DMS114 treated with DMSO at 0.1 percent for 48 hours (cell line): ENCODE measurements at regions not wholly inside any gene's neighbourhood (a gene's known extent, or its start where the extent isn't known, plus 50 kb on each side); places are given as distances from the start of the nearest gene placed in this dataset.

Source experiments
- DNase-seq: peaks from one replicate; lab custom pipeline; 2025; ENCODE audit not compliant: unreplicated experiment; lab: John Stamatoyannopoulos, UW

DNA sequence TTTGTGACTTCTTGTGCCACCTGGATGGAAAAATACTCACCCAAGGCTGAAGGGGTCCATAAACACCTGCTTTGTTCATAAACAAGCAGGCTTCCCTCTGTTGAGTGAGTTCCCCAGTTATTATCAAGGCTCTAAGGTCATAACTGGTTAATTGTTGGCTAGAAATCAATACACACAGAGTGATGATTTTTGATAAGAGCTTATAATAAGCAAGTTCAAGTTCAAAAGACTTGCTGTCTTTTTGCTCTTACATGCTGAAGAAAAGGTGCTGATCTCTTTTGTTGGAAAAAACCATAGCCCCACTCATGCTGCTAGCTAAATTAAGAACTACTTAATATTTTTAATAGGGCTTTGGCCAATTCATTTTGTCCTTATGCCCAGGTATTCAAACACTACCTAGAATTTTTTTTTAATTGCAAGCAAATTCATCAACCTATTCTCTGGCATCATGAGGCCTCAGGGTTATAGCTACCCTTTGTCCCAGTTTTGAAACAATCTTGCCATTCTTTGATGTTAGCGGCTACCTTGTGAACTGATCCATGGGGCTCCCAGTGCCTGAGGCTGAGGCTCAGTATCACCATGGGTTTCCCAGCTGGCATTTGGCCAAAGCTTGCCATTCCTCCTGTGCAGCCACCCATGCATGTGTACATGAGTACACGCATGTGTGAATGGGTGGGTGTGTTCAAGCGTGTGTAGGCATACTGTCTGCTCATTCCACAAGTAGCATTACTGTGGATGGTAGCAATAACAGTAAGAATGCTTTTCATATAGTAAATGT is 127.6 kb upstream of the LPP start:
- DNase-seq, result no peak

DNA sequence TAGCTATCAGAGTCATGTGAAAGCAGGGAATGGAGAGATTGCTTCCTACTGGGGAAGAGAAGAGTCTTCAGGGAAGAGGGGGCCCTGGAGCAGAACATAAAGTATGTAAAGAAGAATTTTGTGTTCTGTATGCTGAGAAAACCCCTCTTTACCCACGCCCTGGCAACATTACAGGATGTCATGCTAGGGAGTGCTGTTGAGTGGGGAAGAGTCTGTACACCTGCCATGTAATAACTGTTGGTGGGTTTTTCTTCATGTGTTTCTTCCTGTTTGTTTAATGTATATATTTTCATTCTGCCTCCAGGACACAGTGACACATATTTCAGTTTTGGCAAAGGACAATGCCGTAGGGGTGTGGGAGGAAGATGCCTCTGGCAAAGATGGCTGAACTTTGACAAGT is 122.8 kb upstream of the LPP start:
- no peak for DNase-seq

- no peak for DNase-seq
Observed at GRCh38 chr3:188034989-188035388, 119.0 kb upstream of the LPP start.

DNA sequence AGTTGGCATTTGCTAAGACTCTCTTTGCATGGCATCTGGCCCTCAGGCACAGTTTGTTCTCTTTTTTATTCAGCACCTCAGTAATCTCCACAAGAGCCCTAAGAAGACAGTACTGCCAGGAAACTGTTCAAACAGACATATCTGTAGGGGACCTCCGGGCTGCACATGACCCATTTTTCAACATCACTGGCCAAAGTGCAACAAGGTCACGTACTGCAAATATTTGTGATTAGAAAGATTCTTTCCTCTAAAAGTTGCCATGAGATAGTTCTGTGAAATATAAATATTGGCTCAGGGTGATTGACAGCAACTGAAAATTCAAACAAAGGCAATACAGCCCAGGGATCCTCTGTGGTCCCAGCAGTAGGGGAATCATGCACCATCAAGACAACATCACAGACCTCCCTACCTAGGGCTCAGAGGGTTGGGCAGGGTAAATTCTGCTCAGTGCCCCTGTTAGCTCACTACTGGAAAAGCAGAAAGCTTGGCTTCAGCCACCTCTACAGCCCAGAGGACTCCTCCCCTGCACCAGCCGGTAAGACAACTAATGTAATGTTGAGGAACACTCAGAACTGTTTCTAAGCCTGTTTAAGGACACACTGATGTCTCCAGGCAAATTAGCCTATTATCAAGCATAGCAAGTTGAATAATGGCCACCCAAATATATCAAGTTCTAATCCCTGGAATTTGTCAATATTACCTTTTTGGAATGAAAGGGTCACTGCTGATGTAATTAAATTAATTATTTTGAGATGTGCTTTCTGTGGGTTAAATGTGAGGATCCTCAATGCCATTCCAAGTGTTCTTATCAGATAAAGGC is 117.4 kb upstream of the LPP start:
- DNase-seq, result no peak

DNA sequence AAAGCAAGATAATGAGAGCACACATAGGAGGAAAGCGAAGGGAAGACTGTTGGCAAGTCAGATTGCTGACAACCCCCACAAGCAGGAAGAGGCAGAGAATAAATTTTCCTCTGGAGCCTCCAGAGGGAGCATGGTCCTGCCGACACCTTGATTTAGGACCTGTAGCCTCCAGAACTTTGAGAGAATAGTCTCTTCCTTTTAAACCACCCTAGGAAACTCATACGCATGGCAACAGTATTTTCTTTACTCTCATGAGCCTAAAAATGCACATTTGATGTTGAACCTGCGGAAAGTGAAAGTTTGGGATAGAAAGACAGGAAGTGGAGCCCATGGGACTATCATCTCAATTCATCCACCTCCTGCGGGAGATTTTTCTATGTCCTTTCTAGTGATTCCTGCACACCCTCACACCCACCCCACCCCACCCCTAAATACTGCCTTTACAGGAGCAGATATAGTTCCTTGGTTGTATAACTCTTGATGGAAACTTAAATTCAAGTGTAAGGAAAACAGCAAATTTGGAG is 116.7 kb upstream of the LPP start:
- peak; percentile 21 for DNase-seq

- DNase-seq, result no peak
Observed at GRCh38 chr3:188037965-188038581, 115.9 kb upstream of the LPP start.

DNA sequence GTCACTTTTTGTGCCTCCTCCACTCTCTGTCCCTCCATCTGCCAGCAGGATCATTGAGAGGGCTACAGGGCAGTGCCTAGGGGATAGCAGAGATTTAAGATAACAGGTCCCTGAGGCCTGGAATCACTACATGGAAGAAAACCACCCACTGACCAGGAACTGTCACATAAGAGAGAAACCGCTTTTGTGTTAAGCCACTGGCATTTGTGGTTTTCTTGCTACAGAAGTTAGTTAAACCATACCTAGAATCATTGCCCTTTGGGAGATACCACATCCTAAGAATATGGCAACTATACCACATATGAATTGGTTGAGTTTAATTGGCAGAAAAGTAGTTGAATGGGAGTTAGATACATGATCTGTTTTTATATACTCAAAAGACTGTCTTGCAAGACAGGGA is 112.8 kb upstream of the LPP start:
- no peak for DNase-seq

GRCh38 chr3:188041895-188042294 is 112.1 kb upstream of the LPP start:
- no peak for DNase-seq

DNA sequence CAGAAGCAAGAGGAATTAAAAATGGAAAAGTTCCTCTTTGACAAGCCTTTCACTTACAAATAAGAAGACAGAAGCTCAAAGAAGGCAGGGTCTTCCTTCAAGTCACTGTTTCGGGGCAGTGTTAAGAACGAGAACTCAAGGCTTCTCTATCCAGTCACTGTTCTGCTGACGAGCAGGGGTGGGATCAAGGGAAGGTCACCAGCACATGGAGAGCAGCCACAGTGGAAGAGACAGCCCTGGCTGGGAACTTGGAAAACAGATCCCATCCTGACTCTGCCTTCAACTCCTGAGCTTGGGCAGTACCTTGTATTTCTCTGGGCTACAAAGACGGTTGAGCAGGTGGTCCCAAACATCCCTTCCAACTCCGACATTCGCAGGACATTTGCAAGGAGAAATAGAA is 111.5 kb upstream of the LPP start:
- DNase-seq, result no peak

- no peak for DNase-seq
Observed at GRCh38 chr3:188043891-188044290, 110.1 kb upstream of the LPP start.

- no peak for DNase-seq
Observed at GRCh38 chr3:188046561-188047211, 107.3 kb upstream of the LPP start.

GRCh38 chr3:188047536-188047935 is 106.4 kb upstream of the LPP start:
- no peak for DNase-seq

DNA sequence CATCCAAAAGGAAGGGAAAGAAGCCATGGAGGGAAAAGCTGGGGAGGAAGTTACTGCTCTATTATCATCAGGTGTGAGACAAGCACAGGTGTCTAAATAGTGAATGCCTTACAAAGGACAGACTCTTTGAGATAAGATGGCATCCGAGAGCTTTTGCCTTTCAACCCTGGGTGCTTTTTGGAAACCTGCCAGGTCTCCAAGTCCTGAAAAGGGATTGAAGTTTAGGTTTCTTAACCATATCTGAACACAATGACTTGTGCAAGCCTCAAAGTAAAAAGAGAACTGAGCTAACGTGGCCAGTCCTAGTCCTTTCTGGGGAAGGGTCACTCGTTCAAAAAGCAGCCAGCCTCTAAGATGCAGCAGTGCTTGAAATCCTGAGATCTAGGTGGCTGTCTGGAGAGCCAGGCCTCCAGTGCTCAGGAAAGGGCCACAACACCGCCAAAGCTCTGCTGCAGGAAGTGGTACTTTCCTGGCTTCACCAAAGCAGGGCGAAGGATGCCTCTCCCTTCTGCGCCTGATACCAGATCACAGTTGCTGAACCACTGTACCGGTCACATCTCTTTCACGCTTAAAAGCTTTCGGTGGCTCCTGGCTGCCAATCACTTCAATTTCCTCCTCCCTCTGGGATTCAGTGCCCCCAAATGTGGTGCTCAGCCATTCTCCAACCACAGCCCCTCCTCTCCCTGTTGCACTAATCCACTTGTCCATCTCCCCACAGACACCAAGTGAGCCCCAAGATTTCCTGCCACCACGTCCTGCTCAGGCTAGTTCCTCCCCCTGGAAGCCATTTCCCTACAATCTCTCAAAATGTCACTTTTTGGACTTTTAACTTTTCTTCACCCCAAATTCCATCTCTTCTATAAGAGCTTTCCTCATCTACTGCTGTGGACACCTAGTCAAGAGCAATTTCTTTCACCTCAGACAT is 104.1 kb upstream of the LPP start:
- no peak for DNase-seq

DNA sequence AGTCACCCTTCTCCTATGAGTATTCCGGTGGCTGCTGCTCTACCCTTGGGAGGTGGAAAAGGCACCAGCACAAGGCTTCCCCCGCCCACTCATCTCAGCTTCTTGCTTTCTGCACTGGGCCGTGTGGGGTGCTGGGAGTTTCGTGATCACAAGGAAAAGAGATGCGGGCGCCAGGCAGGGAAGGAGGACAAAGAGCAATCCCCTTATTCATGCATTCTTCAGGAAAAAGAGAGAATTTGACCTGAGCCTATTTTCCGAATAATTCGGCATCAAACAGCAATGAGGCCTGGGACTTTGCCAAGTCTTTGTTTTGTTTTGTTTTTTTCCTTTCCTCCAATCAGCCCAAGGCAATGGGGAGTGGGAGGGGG is 102.2 kb upstream of the LPP start:
- DNase-seq, result no peak

- DNase-seq, result no peak
Observed at GRCh38 chr3:188052169-188053035, 101.6 kb upstream of the LPP start.

GRCh38 chr3:188053036-188053340 is 101.0 kb upstream of the LPP start:
- no peak for DNase-seq

DNA sequence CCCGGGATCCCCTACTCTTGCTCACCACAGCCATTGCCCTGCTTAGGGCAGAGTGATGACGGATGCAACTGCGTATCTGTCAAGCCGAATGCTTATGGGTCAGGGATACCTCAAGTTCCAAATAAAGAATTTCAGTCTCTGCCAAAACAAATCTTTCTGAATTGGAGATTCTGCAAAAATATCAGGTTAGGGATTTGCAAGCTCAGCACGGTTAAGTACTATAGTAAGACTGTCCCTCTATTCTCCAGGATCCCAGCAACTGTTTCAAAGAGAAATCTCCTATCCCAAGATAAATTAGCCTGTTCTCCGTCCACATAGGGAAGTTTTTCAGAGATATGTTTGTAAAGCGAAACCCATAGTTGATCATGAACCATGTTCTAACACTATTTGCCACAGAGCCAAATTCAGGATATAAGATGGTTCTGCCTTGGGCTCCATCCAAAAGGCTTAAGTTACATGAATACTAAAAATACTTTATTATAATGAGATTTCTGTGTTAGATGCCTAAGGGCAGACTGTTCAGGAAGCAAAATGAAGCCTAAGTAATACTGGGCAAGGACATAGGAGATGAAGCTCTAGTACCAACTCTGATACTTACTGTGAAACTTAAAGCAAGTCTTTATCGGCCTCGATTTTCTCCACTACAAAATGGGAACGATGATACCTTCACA is 100.1 kb upstream of the LPP start:
- DNase-seq, result no peak

DNA sequence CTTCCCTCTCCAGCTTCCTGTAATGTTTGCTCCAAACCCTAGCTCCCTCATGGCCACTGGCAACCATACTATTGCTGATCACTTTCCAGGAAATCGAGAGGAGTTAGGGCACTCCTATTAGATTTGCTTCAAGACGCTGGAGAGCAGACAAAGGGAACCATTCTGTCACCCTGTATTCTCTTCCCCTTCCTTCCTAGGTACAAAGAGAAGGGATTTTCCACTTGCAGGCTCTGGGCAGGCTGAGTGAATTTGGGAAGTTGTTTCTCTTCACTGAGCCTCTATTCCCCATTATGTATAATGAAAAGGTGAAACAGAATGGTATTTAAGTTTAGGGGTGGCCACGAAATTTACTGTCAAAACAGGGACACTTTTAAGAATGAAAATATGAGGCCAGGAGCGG is 99.4 kb upstream of the LPP start:
- DNase-seq, result no peak

- DNase-seq, result no peak
Observed at GRCh38 chr3:188055388-188055787, 98.6 kb upstream of the LPP start.
